ENCODE measurements at regions not wholly inside any gene's neighbourhood (a gene's known extent, or its start where the extent isn't known, plus 50 kb on each side); places are given as distances from the start of the nearest gene placed in this dataset.

- in situ Hi-C loops (cut with MboI; ENCODE audit: low pct_ligation_motif_present in 1 of 4, low pct_unique_long_range_greater_than_20kb in 1 of 4, low sequenced_read_pairs in 3 of 4), result no loop called here
Measured at GRCh38 chr11:15579287-15580001, 464.7 kb downstream of the INSC start.

GRCh38 chr11:15580056-15580774 lies 465.5 kb downstream of the INSC start:
- TF ChIP-seq POLR2AphosphoS5 (IDR thresholded peaks at IDR 0.05) (no peak), POLR2A (IDR thresholded peaks at IDR 0.05) (no peak), CTCF (IDR thresholded peaks at IDR 0.05) (no peak), EP300 (IDR thresholded peaks at IDR 0.05; ENCODE audit: low read depth) (no peak)
- Histone ChIP-seq H3K9me3 (no peaks in the 10 kb centered on the region), H3K4me3 (no peak overlapping the region), H3K4me1 (no peaks in the 10 kb centered on the region), H3K27me3 (no peaks in the 10 kb centered on the region), H3K27ac (no peak overlapping the region), H3K36me3 (no peaks in the 10 kb centered on the region)
- intact Hi-C loops (cut with DNase I; ENCODE audit: low total_unique reads), result no loop called here
- WGBS, 2 donors (ENCODE audit: low coverage in 1 of 2), result 71 to 88% methylated on average over 1 of the region's 1 CpG
- in situ Hi-C loops (cut with MboI; ENCODE audit: low pct_ligation_motif_present in 1 of 4, low pct_unique_long_range_greater_than_20kb in 1 of 4, low sequenced_read_pairs in 3 of 4), result no loop called here
- no peak for DNase-seq

More at GRCh38 chr11:15579287-15580001, 464.7 kb downstream of the INSC start:
- 80 to 94% methylated on average over 2 to 12 of the region's 12 CpGs for WGBS, 2 donors (ENCODE audit: low coverage in 1 of 2)
- no peak overlapping the region for H3K4me3 ChIP-seq
- H3K36me3 ChIP-seq, result no peaks in the 10 kb centered on the region
- no peaks in the 10 kb centered on the region for H3K27me3 ChIP-seq
- H3K9me3 ChIP-seq, result no peaks in the 10 kb centered on the region
- H3K27ac ChIP-seq, result no peak overlapping the region
- no peak for DNase-seq
- intact Hi-C loops (cut with DNase I; ENCODE audit: low total_unique reads), result no loop called here
- no peak for TF ChIP-seq CTCF (IDR thresholded peaks at IDR 0.05)
- no peak for TF ChIP-seq POLR2A (IDR thresholded peaks at IDR 0.05)
- no peak for TF ChIP-seq POLR2AphosphoS5 (IDR thresholded peaks at IDR 0.05)
- TF ChIP-seq EP300 (IDR thresholded peaks at IDR 0.05; ENCODE audit: low read depth), result no peak
- H3K4me1 ChIP-seq, result no peaks in the 10 kb centered on the region

- WGBS, 2 donors (ENCODE audit: low coverage in 1 of 2), result 75% methylated on average over 3 of the region's 3 CpGs; no CpG with 5 or more reads in 1 of the 2 donors
- Histone ChIP-seq H3K36me3 (no peaks in the 10 kb centered on the region), H3K9me3 (no peaks in the 10 kb centered on the region), H3K4me3 (no peak overlapping the region), H3K27ac (no peak overlapping the region), H3K27me3 (no peaks in the 10 kb centered on the region), H3K4me1 (no peaks in the 10 kb centered on the region)
- in situ Hi-C loops (cut with MboI; ENCODE audit: low pct_ligation_motif_present in 1 of 4, low pct_unique_long_range_greater_than_20kb in 1 of 4, low sequenced_read_pairs in 3 of 4), result no loop called here
- DNase-seq, result no peak
- intact Hi-C loops (cut with DNase I; ENCODE audit: low total_unique reads), result no loop called here
- no peak for TF ChIP-seq POLR2AphosphoS5 (IDR thresholded peaks at IDR 0.05)
- TF ChIP-seq EP300 (IDR thresholded peaks at IDR 0.05; ENCODE audit: low read depth), result no peak
- no peak for TF ChIP-seq POLR2A (IDR thresholded peaks at IDR 0.05)
- TF ChIP-seq CTCF (IDR thresholded peaks at IDR 0.05), result no peak
Measured at GRCh38 chr11:15580775-15581095, 466.0 kb downstream of the INSC start.

GRCh38 chr11:15584158-15584557 lies 469.4 kb downstream of the INSC start:
- H3K27me3 ChIP-seq, result no peaks in the 10 kb centered on the region
- H3K27ac ChIP-seq, result no peak overlapping the region
- no peak for TF ChIP-seq POLR2A (IDR thresholded peaks at IDR 0.05)
- no peak for TF ChIP-seq POLR2AphosphoS5 (IDR thresholded peaks at IDR 0.05)
- TF ChIP-seq EP300 (IDR thresholded peaks at IDR 0.05; ENCODE audit: low read depth), result no peak
- no peak for TF ChIP-seq CTCF (IDR thresholded peaks at IDR 0.05)
- no peaks in the 10 kb centered on the region for H3K9me3 ChIP-seq
- in situ Hi-C loops (cut with MboI; ENCODE audit: low pct_ligation_motif_present in 1 of 4, low pct_unique_long_range_greater_than_20kb in 1 of 4, low sequenced_read_pairs in 3 of 4), result no loop called here
- WGBS, 2 donors (ENCODE audit: low coverage in 1 of 2), result 96% methylated on average over 5 of the region's 5 CpGs; no CpG with 5 or more reads in 1 of the 2 donors
- no peak for DNase-seq
- no peak overlapping the region for H3K4me3 ChIP-seq
- H3K4me1 ChIP-seq, result no peaks in the 10 kb centered on the region
- intact Hi-C loops (cut with DNase I; ENCODE audit: low total_unique reads), result no loop called here
- no peaks in the 10 kb centered on the region for H3K36me3 ChIP-seq
